Endothelial cell of umbilical vein (primary cell): ENCODE measurements at regions not wholly inside any gene's neighbourhood (a gene's known extent, or its start where the extent isn't known, plus 50 kb on each side); places are given as distances from the start of the nearest gene placed in this dataset.

Source experiments
- BruUV-seq: library from RNA; stranded (reverse); fragments of 400-500 nt; replicated peaks from 2 replicates; lab custom pipeline; 2021; lab: Mats Ljungman, UMichigan
- CTCF ChIA-PET: fragments of 300-600, 350-600 bp; sonication (Branson Sonifier 250); formaldehyde crosslinking; loops from one replicate; lab custom pipeline; 2021; ENCODE audit warnings: antibody characterized with exemption, inconsistent platforms; lab: Charles Lee
- POLR2A ChIA-PET: fragments of 300-600, 350-600 bp; sonication (Branson Sonifier 250); formaldehyde crosslinking; loops from one replicate; lab custom pipeline; 2021; ENCODE audit warnings: antibody characterized with exemption, inconsistent platforms; lab: Charles Lee
- DNase-seq: peaks from one replicate; pipeline ENCODE4 v3.0.0-alpha.2; 2011; ENCODE audit warnings: low read depth, low spot score
- FAIRE-seq: peaks from 2 replicates; lab custom pipeline; 2011; peaks lifted over from hg19 to GRCh38; lab: Jason Lieb, UNC
- H2AFZ ChIP-seq: 2 replicates; pipeline ENCODE4 v1.6.0; 2012; ENCODE audit warnings: low read depth, low read length, control low read depth, inconsistent platforms
- H3K27ac ChIP-seq: 2 replicates; pipeline ENCODE4 v1.5.1; 2011; ENCODE audit warnings: low read depth, mild to moderate bottlenecking, control low read depth, low read length, moderate library complexity; ENCODE audit not compliant: insufficient read depth
- H3K27me3 ChIP-seq, 2 experiments: 2 replicates each; pipeline versions ENCODE4 v1.6.0 to v1.6.1; 2011; ENCODE audit warnings: low read length in 2 of 2, mixed read lengths in 1 of 2; ENCODE audit not compliant: control insufficient read depth in 2 of 2, insufficient read depth in 2 of 2
- H3K36me3 ChIP-seq, 2 experiments: 2 replicates in 1 of 2; 3 replicates in 1 of 2; pipeline ENCODE4 v1.5.1; 2011; ENCODE audit warnings: low read length in 2 of 2, mild to moderate bottlenecking in 1 of 2, moderate library complexity in 1 of 2; ENCODE audit not compliant: control insufficient read depth in 2 of 2, insufficient read depth in 2 of 2; ENCODE audit errors: extremely low read depth in 1 of 2
- H3K4me1 ChIP-seq: 3 replicates; pipeline ENCODE4 v1.5.1; 2011; ENCODE audit warnings: mild to moderate bottlenecking, low read length; ENCODE audit not compliant: control insufficient read depth, insufficient read depth; ENCODE audit errors: extremely low read depth
- H3K4me2 ChIP-seq: 2 replicates; pipeline ENCODE4 v1.6.1; 2011; ENCODE audit warnings: low read length, control low read depth, mixed read lengths; ENCODE audit not compliant: insufficient read depth
- H3K4me3 ChIP-seq, 3 experiments: fragments of 200-600 bp in 1 of 3; sonication (generic), shearing (Covaris generic) in 1 of 3; replicated peaks in 1 of 3; 2 replicates each; pipeline ENCODE4 v1.5.1; 2011 to 2016; ENCODE audit warnings: control low read depth in 3 of 3, low read length in 3 of 3, mild to moderate bottlenecking in 2 of 3, inconsistent platforms in 1 of 3, low read depth in 1 of 3, moderate library complexity in 1 of 3; ENCODE audit not compliant: insufficient read depth in 1 of 3
- H3K79me2 ChIP-seq: 2 replicates; pipeline ENCODE4 v1.6.0; 2012; ENCODE audit warnings: low read length, inconsistent platforms; ENCODE audit not compliant: control insufficient read depth, insufficient read depth
- H3K9ac ChIP-seq: replicated peaks from 2 replicates; pipeline ENCODE3; 2011; ENCODE audit warnings: low read length, control low read depth; ENCODE audit not compliant: insufficient read depth; ENCODE audit errors: extremely low read depth
- H3K9me1 ChIP-seq: replicated peaks from 3 replicates; pipeline ENCODE4 v1.6.0; 2011; ENCODE audit warnings: mild to moderate bottlenecking, low read length; ENCODE audit not compliant: control insufficient read depth, insufficient read depth; ENCODE audit errors: extremely low read depth
- H3K9me3 ChIP-seq: replicated peaks from 2 replicates; pipeline ENCODE4 v1.5.1; 2012; ENCODE audit warnings: low read length, inconsistent platforms; ENCODE audit not compliant: control insufficient read depth, insufficient read depth
- H4K20me1 ChIP-seq: replicated peaks from 2 replicates; pipeline ENCODE3; 2011; ENCODE audit warnings: mild to moderate bottlenecking, low read length; ENCODE audit not compliant: control insufficient read depth, insufficient read depth; ENCODE audit errors: extremely low read depth
- CTCF ChIP-seq, 2 donors: IDR thresholded peaks; 1 replicate in 1 of 2; 2 replicates in 1 of 2; pipeline ENCODE4 v1.5.1; 2011; ENCODE audit warnings: low read length in 2 of 2, mild to moderate bottlenecking in 2 of 2, moderate library complexity in 2 of 2, control low read depth in 1 of 2, inconsistent platforms in 1 of 2, low read depth in 1 of 2; ENCODE audit not compliant: insufficient read depth in 1 of 2; ENCODE audit errors: extremely low read depth in 1 of 2
- EZH2 ChIP-seq: IDR thresholded peaks from 2 replicates; pipeline ENCODE4 v1.6.1; 2012; ENCODE audit warnings: borderline replicate concordance, low read depth, mild to moderate bottlenecking, moderate library complexity, low read length, inconsistent platforms; ENCODE audit not compliant: severe bottlenecking
- FOS ChIP-seq: IDR thresholded peaks from 2 replicates; pipeline ENCODE4 v1.6.1; 2011; ENCODE audit warnings: mild to moderate bottlenecking, low read length, moderate library complexity, borderline replicate concordance; ENCODE audit not compliant: insufficient read depth
- GATA2 ChIP-seq: IDR thresholded peaks from 2 replicates; pipeline ENCODE4 v1.7.0; 2011; ENCODE audit warnings: low read depth, mild to moderate bottlenecking, moderate library complexity, mixed read lengths, low read length; ENCODE audit not compliant: insufficient read length, insufficient read depth
- JUN ChIP-seq: IDR thresholded peaks from 2 replicates; pipeline ENCODE4 v1.6.1; 2011; ENCODE audit warnings: borderline replicate concordance, low read depth; ENCODE audit not compliant: insufficient read length, insufficient read depth
- MYC ChIP-seq: IDR thresholded peaks from one replicate; pipeline ENCODE4 v1.6.1; 2011; ENCODE audit warnings: mild to moderate bottlenecking, low read depth, low read length
- POLR2A ChIP-seq: IDR thresholded peaks from 2 replicates; pipeline ENCODE4 v1.6.1; 2012; ENCODE audit warnings: low read depth, mild to moderate bottlenecking, control low read depth, low read length
- POLR2AphosphoS5 ChIP-seq: IDR thresholded peaks from 2 replicates; pipeline ENCODE4 v1.6.1; 2012; ENCODE audit warnings: low read depth, mild to moderate bottlenecking, control low read depth, low read length, moderate library complexity; ENCODE audit not compliant: insufficient read depth
- dilution Hi-C: fragments of 300-500 bp; cut with MboI; formaldehyde crosslinking; loops from one replicate; pipeline ENCODE4 v1.15.0; 2019; ENCODE audit warnings: low sequenced_read_pairs; ENCODE audit not compliant: extremely low pct_ligation_motif_present
- intact Hi-C: fragments of 100-400 bp; cut with micrococcal nuclease; formaldehyde crosslinking; loops from one replicate; pipeline ENCODE4 v1.10.0; 2022

DNA sequence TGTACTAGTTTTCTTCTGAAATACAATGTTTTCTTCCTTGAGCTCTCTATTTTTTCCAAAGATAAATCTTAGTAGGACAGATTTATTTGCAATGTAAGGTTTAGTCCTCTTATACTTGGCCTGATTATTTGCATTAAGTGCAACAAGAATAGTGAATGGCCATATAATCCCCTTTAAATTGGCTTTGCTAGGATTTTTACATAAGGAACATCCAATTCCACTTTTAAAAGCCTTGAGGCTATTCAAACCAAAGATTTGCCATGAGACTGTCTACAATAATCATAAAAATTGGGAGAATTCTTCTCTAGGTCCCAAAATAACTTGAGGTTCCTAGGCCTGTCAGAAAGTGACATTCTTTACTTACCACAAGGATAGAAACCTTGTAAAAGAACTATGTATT is 128.6 kb upstream of the THSD7A start:
- no peak for FAIRE-seq
- DNase-seq: no peak
- H3K36me3 ChIP-seq: no peaks in the 10 kb centered on the region
- H3K9me3 ChIP-seq: no peaks in the 10 kb centered on the region
- no peak overlapping the region for H3K4me2 ChIP-seq
- POLR2A ChIA-PET: no interaction called here
- TF ChIP-seq POLR2A (no peak), POLR2AphosphoS5 (no peak), JUN (no peak), MYC (no peak), GATA2 (no peak), CTCF (IDR thresholded peaks at IDR 0.05; ENCODE audit: extremely low read depth in 1 of 2, insufficient read depth in 1 of 2, low read depth in 1 of 2, low read length in 2 of 2) (no peak), EZH2 (no peak), FOS (no peak)
- no TSS peak for BruUV-seq
- H3K9me1 ChIP-seq: no peaks in the 10 kb centered on the region
- H3K4me3 ChIP-seq: no peak overlapping the region
- intact Hi-C loops: no loop called here
- no peak overlapping the region for H3K27ac ChIP-seq
- dilution Hi-C loops: no loop called here
- H3K79me2 ChIP-seq: no peaks in the 10 kb centered on the region
- no peaks in the 10 kb centered on the region for H3K4me1 ChIP-seq
- CTCF ChIA-PET: interaction anchor here (0.8 to 1.8 kb wide), 2 partner anchors 11 to 536 kb away, joined by 3 to 9 read pairs; no protein-coding TSS in a partner anchor
- H2AFZ ChIP-seq: no peak overlapping the region
- H4K20me1 ChIP-seq: no peaks in the 10 kb centered on the region
- H3K27me3 ChIP-seq: peaks cover 0 to 2% of the 10 kb centered on the region in 2 experiments
- H3K9ac ChIP-seq: no peak overlapping the region
